GM12878 (cell line): ENCODE measurements at regions not wholly inside any gene's neighbourhood (a gene's known extent, or its start where the extent isn't known, plus 50 kb on each side); places are given as distances from the start of the nearest gene placed in this dataset.

ENCODE experiments used
- ATAC-seq: fragments of 200-7000 bp; cut with Tn5 transposase; 3 replicates; pipeline ENCODE4 v1.9.1; 2020; ENCODE audit warnings: mild to moderate bottlenecking, moderate library complexity
- BruUV-seq: library from RNA; stranded (reverse); fragments of 400-500 nt; replicated peaks from 2 replicates; lab custom pipeline; 2021; lab: Mats Ljungman, UMichigan
- CTCF ChIA-PET: fragments of 300-600 bp; sonication (Branson Sonifier 250); formaldehyde crosslinking; extraction: SDS; loops from one replicate; lab custom pipeline; 2021; ENCODE audit warnings: inconsistent platforms; lab: Yijun Ruan, JAX
- POLR2A ChIA-PET: fragments of 350-600 bp; formaldehyde crosslinking; extraction: SDS; loops from one replicate; lab custom pipeline; 2021; ENCODE audit warnings: inconsistent platforms; lab: Charles Lee
- RAD21 ChIA-PET: fragments of 300-600 bp; sonication (Branson Sonifier 250); formaldehyde crosslinking; loops from one replicate; lab custom pipeline; 2023; ENCODE audit warnings: antibody characterized with exemption; ENCODE audit not compliant: unreplicated experiment; lab: Charles Lee
- SMC1A ChIA-PET: fragments of 300-600 bp; sonication (Branson Sonifier 250); formaldehyde crosslinking; loops from one replicate; lab custom pipeline; 2023; ENCODE audit not compliant: unreplicated experiment, uncharacterized antibody; lab: Charles Lee
- DNase-seq: peaks from one replicate; pipeline ENCODE4 v3.0.0-alpha.2; 2011; ENCODE audit warnings: low read depth, low spot score
- FAIRE-seq: peaks from 3 replicates; lab custom pipeline; 2011; peaks lifted over from hg19 to GRCh38; lab: Jason Lieb, UNC
- H2AFZ ChIP-seq: 2 replicates; pipeline ENCODE4 v1.6.0; 2011; ENCODE audit warnings: low read depth, low read length, control low read depth; ENCODE audit not compliant: control insufficient read depth
- H3K27ac ChIP-seq: 2 replicates; pipeline ENCODE4 v1.5.1; 2011; ENCODE audit warnings: control low read depth; ENCODE audit not compliant: control insufficient read depth, insufficient read depth
- H3K27me3 ChIP-seq, 2 experiments: replicated peaks in 1 of 2; 2 replicates each; pipeline versions ENCODE4 v1.6.0 to v1.6.1; 2011; ENCODE audit warnings: low read length in 1 of 2; ENCODE audit not compliant: control insufficient read depth in 2 of 2, insufficient read depth in 2 of 2
- H3K36me3 ChIP-seq, 2 experiments: 2 replicates each; pipeline ENCODE4 v1.5.1; 2011; ENCODE audit warnings: low read length in 1 of 2; ENCODE audit not compliant: control insufficient read depth in 2 of 2, insufficient read depth in 2 of 2
- H3K4me1 ChIP-seq: 2 replicates; pipeline ENCODE4 v1.6.1; 2011; ENCODE audit warnings: mild to moderate bottlenecking, low read length, moderate library complexity, mixed read lengths; ENCODE audit not compliant: control insufficient read depth, insufficient read depth
- H3K4me2 ChIP-seq: 2 replicates; pipeline ENCODE4 v1.6.0; 2011; ENCODE audit warnings: control low read depth; ENCODE audit not compliant: control insufficient read depth, insufficient read depth
- H3K4me3 ChIP-seq: fragments of 200-600 bp; sonication (generic); 2 replicates; pipeline ENCODE4 v1.5.1; 2016
- H3K79me2 ChIP-seq: 2 replicates; pipeline ENCODE4 v1.6.0; 2011; ENCODE audit warnings: low read length; ENCODE audit not compliant: control insufficient read depth, insufficient read depth
- H3K9ac ChIP-seq: 2 replicates; pipeline ENCODE4 v1.8.0; 2011; ENCODE audit warnings: low read length, control low read depth, mixed read lengths; ENCODE audit not compliant: control insufficient read depth, insufficient read depth
- H3K9me3 ChIP-seq: replicated peaks from 3 replicates; pipeline ENCODE4 v1.5.1; 2011; ENCODE audit warnings: mild to moderate bottlenecking, low read length; ENCODE audit not compliant: control insufficient read depth, insufficient read depth
- H4K20me1 ChIP-seq: 2 replicates; pipeline ENCODE4 v1.6.0; 2011; ENCODE audit not compliant: control insufficient read depth, insufficient read depth
- CBFB ChIP-seq: IDR thresholded peaks from 2 replicates; pipeline ENCODE4 v1.6.1; 2016; ENCODE audit warnings: antibody characterized with exemption, low read depth
- CBX5 ChIP-seq: sonication (generic); IDR thresholded peaks from 2 replicates; pipeline ENCODE4 v1.6.1; 2016; ENCODE audit warnings: low read depth, moderate library complexity, mild to moderate bottlenecking, inconsistent platforms
- CEBPB ChIP-seq, 2 experiments: fragments of 150-350 bp in 1 of 2; IDR thresholded peaks; 2 replicates each; pipeline ENCODE4 v1.6.1; 2012 to 2014; ENCODE audit warnings: low read depth in 2 of 2, low read length in 2 of 2, borderline replicate concordance in 1 of 2, inconsistent platforms in 1 of 2
- CREB1 ChIP-seq: IDR thresholded peaks from 2 replicates; pipeline ENCODE4 v1.6.1; 2012; ENCODE audit warnings: low read depth, mild to moderate bottlenecking, inconsistent platforms
- ESRRA ChIP-seq: IDR thresholded peaks from 2 replicates; pipeline ENCODE4 v1.6.1; 2012; ENCODE audit warnings: mild to moderate bottlenecking, low read length, improper control_type of control experiment
- FOS ChIP-seq: IDR thresholded peaks from 3 replicates; pipeline ENCODE4 v1.6.1; 2011; ENCODE audit warnings: borderline replicate concordance; ENCODE audit not compliant: insufficient read length; ENCODE audit errors: extremely low read depth
- FOXM1 ChIP-seq: IDR thresholded peaks from 2 replicates; pipeline ENCODE4 v1.6.1; 2012; ENCODE audit warnings: low read depth, mild to moderate bottlenecking, inconsistent platforms, low read length, moderate library complexity
- IKZF1 ChIP-seq: fragments of 450-650 bp; conservative IDR thresholded peaks from 2 replicates; pipeline ENCODE4 v1.6.1; 2017; ENCODE audit warnings: antibody characterized with exemption, mild to moderate bottlenecking
- MTA3 ChIP-seq: IDR thresholded peaks from 2 replicates; pipeline ENCODE4 v1.6.1; 2012; ENCODE audit warnings: low read length, inconsistent platforms, borderline replicate concordance
- MXI1 ChIP-seq: fragments of 150-350 bp; IDR thresholded peaks from 2 replicates; pipeline ENCODE4 v1.6.1; 2011; ENCODE audit warnings: low read depth, mild to moderate bottlenecking, inconsistent platforms, low read length, improper control_type of control experiment
- NFXL1 ChIP-seq: fragments of 450-650 bp; IDR thresholded peaks from 2 replicates; pipeline ENCODE4 v1.6.1; 2017; ENCODE audit warnings: antibody characterized with exemption, mild to moderate bottlenecking, borderline replicate concordance
- NFYA ChIP-seq: IDR thresholded peaks from 2 replicates; pipeline ENCODE4 v1.6.1; 2011; ENCODE audit warnings: low read depth, mild to moderate bottlenecking, low read length, improper control_type of control experiment, borderline replicate concordance
- PRDM15 ChIP-seq: fragments of 450-650 bp; formaldehyde crosslinking; IDR thresholded peaks from 2 replicates; pipeline ENCODE4 v1.4.0; 2020; ENCODE audit warnings: mild to moderate bottlenecking, moderate library complexity
- SUPT20H ChIP-seq: IDR thresholded peaks from 2 replicates; pipeline ENCODE4 v1.6.1; 2011; ENCODE audit warnings: low read depth, mild to moderate bottlenecking, low read length, moderate library complexity, borderline replicate concordance; ENCODE audit not compliant: control insufficient read depth
- ZNF217 ChIP-seq: fragments of 450-650 bp; IDR thresholded peaks from 2 replicates; pipeline ENCODE4 v1.6.1; 2017; ENCODE audit warnings: antibody characterized with exemption, mild to moderate bottlenecking
- WGBS: methylation state at CpG from one replicate; pipeline ENCODE4 v1.1.6; 2016; ENCODE audit warnings: low lambda C conversion rate; ENCODE audit not compliant: insufficient replicate concordance, insufficient coverage; ENCODE audit errors: missing lambda C conversion rate; 5-methylcytosine and 5-hydroxymethylcytosine counted together
- in situ Hi-C: fragments of 300-500 bp; cut with MboI; formaldehyde crosslinking; loops from 9 replicates; pipeline ENCODE4 v1.14.3; 2018; ENCODE audit warnings: mixed read lengths
- intact Hi-C: fragments of 100-400 bp; cut with micrococcal nuclease; formaldehyde crosslinking; loops from one replicate; pipeline ENCODE4 v1.14.2; 2022; ENCODE audit not compliant: unreplicated experiment
- TF ChIP-seq, protein P1 (sequence below): IDR thresholded peaks from 2 replicates; pipeline ENCODE4 v1.6.1; 2012; ENCODE audit warnings: low read length, inconsistent platforms
- TF ChIP-seq, protein P2 (sequence below): fragments of 450-650 bp; formaldehyde crosslinking; IDR thresholded peaks from 2 replicates; pipeline ENCODE4 v1.5.0; 2022; ENCODE audit warnings: mild to moderate bottlenecking, missing genetic modification characterization

- ChIA-PET RAD21 (no interaction called here), SMC1A (interaction anchor here (0.6 kb wide), 1 partner anchor 694 kb away, joined by 3 read pairs; no protein-coding TSS in a partner anchor), CTCF (no interaction called here), POLR2A (no interaction called here)
- TF ChIP-seq, protein P1, sequence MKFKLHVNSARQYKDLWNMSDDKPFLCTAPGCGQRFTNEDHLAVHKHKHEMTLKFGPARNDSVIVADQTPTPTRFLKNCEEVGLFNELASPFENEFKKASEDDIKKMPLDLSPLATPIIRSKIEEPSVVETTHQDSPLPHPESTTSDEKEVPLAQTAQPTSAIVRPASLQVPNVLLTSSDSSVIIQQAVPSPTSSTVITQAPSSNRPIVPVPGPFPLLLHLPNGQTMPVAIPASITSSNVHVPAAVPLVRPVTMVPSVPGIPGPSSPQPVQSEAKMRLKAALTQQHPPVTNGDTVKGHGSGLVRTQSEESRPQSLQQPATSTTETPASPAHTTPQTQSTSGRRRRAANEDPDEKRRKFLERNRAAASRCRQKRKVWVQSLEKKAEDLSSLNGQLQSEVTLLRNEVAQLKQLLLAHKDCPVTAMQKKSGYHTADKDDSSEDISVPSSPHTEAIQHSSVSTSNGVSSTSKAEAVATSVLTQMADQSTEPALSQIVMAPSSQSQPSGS: no peak
- TF ChIP-seq ESRRA (no peak), ZNF217 (no peak), FOXM1 (no peak), NFYA (no peak), CBX5 (no peak), PRDM15 (CRISPR knock-in tag) (no peak), FOS (no peak), CEBPB (IDR thresholded peaks at IDR 0.05; ENCODE audit: borderline replicate concordance in 1 of 2, low read depth in 2 of 2, low read length in 2 of 2) (no peak), CBFB (no peak), MTA3 (no peak), CREB1 (no peak), IKZF1 (no peak), SUPT20H (no peak), MXI1 (no peak), NFXL1 (no peak)
- TF ChIP-seq, protein P2, sequence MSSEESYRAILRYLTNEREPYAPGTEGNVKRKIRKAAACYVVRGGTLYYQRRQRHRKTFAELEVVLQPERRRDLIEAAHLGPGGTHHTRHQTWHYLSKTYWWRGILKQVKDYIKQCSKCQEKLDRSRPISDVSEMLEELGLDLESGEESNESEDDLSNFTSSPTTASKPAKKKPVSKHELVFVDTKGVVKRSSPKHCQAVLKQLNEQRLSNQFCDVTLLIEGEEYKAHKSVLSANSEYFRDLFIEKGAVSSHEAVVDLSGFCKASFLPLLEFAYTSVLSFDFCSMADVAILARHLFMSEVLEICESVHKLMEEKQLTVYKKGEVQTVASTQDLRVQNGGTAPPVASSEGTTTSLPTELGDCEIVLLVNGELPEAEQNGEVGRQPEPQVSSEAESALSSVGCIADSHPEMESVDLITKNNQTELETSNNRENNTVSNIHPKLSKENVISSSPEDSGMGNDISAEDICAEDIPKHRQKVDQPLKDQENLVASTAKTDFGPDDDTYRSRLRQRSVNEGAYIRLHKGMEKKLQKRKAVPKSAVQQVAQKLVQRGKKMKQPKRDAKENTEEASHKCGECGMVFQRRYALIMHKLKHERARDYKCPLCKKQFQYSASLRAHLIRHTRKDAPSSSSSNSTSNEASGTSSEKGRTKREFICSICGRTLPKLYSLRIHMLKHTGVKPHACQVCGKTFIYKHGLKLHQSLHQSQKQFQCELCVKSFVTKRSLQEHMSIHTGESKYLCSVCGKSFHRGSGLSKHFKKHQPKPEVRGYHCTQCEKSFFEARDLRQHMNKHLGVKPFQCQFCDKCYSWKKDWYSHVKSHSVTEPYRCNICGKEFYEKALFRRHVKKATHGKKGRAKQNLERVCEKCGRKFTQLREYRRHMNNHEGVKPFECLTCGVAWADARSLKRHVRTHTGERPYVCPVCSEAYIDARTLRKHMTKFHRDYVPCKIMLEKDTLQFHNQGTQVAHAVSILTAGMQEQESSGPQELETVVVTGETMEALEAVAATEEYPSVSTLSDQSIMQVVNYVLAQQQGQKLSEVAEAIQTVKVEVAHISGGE (CRISPR knock-in tag): no peak
- 68% methylated on average over 8 of the region's 8 CpGs for WGBS
- in situ Hi-C loops (no loop called here), intact Hi-C loops (no loop called here)
- Histone ChIP-seq H3K4me1 (no peaks in the 10 kb centered on the region), H4K20me1 (no peaks in the 10 kb centered on the region), H2AFZ (no peak overlapping the region), H3K4me2 (no peak overlapping the region), H3K4me3 (no peak overlapping the region), H3K79me2 (no peaks in the 10 kb centered on the region), H3K9me3 (no peaks in the 10 kb centered on the region), H3K36me3 (no peaks in the 10 kb centered on the region), H3K9ac (no peak overlapping the region), H3K27ac (no peak overlapping the region), H3K27me3 (no peaks in the 10 kb centered on the region)
- DNase-seq (no peak), ATAC-seq (no peak), FAIRE-seq (no peak)
- BruUV-seq: no TSS peak
Observed at GRCh38 chr4:11116940-11117339, 311.8 kb downstream of the HS3ST1 start.
